PC-3 (cell line): ENCODE measurements at regions not wholly inside any gene's neighbourhood (a gene's known extent, or its start where the extent isn't known, plus 50 kb on each side); places are given as distances from the start of the nearest gene placed in this dataset.

ENCODE experiments used
- EZH2 ChIP-seq: fragments of 300-600 bp; sonication (generic); IDR thresholded peaks from one replicate; pipeline ENCODE4 v1.6.1; 2017; ENCODE audit warnings: antibody characterized with exemption, mild to moderate bottlenecking, low read length; ENCODE audit not compliant: unreplicated experiment
- EZH2phosphoT487 ChIP-seq: fragments of 300-600 bp; sonication (generic); IDR thresholded peaks from 2 replicates; pipeline ENCODE4 v1.6.1; 2018; ENCODE audit warnings: mild to moderate bottlenecking, antibody characterized with exemption, low read length, borderline replicate concordance

- no peak for TF ChIP-seq EZH2
- no peak for TF ChIP-seq EZH2phosphoT487
These were observed 155.0 kb upstream of the SFSWAP start for GRCh38 chr12:131555866-131556265.
